Natural killer cell (primary cell): ENCODE measurements at regions not wholly inside any gene's neighbourhood (a gene's known extent, or its start where the extent isn't known, plus 50 kb on each side); places are given as distances from the start of the nearest gene placed in this dataset.

Experiments
- ATAC-seq, 3 donors: fragments of 150-1000 bp in 2 of 3; fragments of 200-7000 bp in 1 of 3; cut with Tn5 transposase; 1 replicate in 1 of 3; 2 replicates in 2 of 3; pipeline ENCODE4 v1.10.0; 2021; ENCODE audit warnings: mild to moderate bottlenecking in 2 of 3, moderate library complexity in 2 of 3
- DNase-seq, 2 donors: peaks; one replicate each; pipeline versions ENCODE4 v3.0.0 to v3.0.0-alpha.2; 2013 to 2021; ENCODE audit warnings: mixed read lengths in 1 of 2
- H3K27ac ChIP-seq: one replicate; pipeline ENCODE4 v1.5.1; 2013; ENCODE audit warnings: mild to moderate bottlenecking, low read length
- H3K27me3 ChIP-seq: one replicate; pipeline ENCODE4 v1.6.1; 2013; ENCODE audit warnings: low read length; ENCODE audit not compliant: control insufficient read depth, insufficient read depth
- H3K36me3 ChIP-seq: one replicate; pipeline ENCODE4 v1.6.1; 2013; ENCODE audit warnings: low read length; ENCODE audit not compliant: control insufficient read depth, insufficient read depth
- H3K4me1 ChIP-seq: one replicate; pipeline ENCODE4 v1.6.1; 2013; ENCODE audit warnings: low read length; ENCODE audit not compliant: control insufficient read depth, insufficient read depth
- H3K4me3 ChIP-seq: one replicate; pipeline ENCODE4 v1.5.1; 2013; ENCODE audit warnings: low read length
- H3K9me3 ChIP-seq: one replicate; pipeline ENCODE4 v1.6.1; 2013; ENCODE audit warnings: low read length; ENCODE audit not compliant: control insufficient read depth, insufficient read depth
- H3K27ac Mint-ChIP-seq, 2 donors: one replicate each; pipeline ENCODE4 v1.8.0; 2022; ENCODE audit warnings: mild to moderate bottlenecking in 2 of 2, mixed read lengths in 2 of 2, moderate library complexity in 1 of 2
- H3K27me3 Mint-ChIP-seq, 2 donors: one replicate each; pipeline ENCODE4 v1.8.0; 2022; ENCODE audit warnings: low read depth in 2 of 2, mixed read lengths in 2 of 2
- H3K36me3 Mint-ChIP-seq: one replicate; pipeline ENCODE4 v1.8.0; 2022; ENCODE audit warnings: mixed read lengths
- H3K4me1 Mint-ChIP-seq, 2 donors: one replicate each; pipeline ENCODE4 v1.8.0; 2022; ENCODE audit warnings: mixed read lengths in 2 of 2
- H3K4me3 Mint-ChIP-seq: one replicate; pipeline ENCODE4 v1.8.0; 2022; ENCODE audit warnings: mild to moderate bottlenecking, moderate library complexity, mixed read lengths
- H3K9me3 Mint-ChIP-seq, 2 donors: one replicate each; pipeline ENCODE4 v1.8.0; 2022; ENCODE audit warnings: mixed read lengths in 2 of 2
- WGBS: methylation state at CpG from one replicate; pipeline ENCODE4 v1.1.7; 2013; ENCODE audit warnings: missing lambda C conversion rate; ENCODE audit not compliant: insufficient coverage; 5-methylcytosine and 5-hydroxymethylcytosine counted together
- intact Hi-C: fragments of 100-400 bp; cut with micrococcal nuclease; formaldehyde crosslinking; loops from one replicate; pipeline ENCODE4 v1.14.2; 2022
- TF ChIP-seq, protein P1 (sequence below): fragments of 200-600 bp; IDR thresholded peaks from one replicate; pipeline ENCODE4 v1.8.0; 2022; ENCODE audit warnings: antibody characterized with exemption

- Mint-ChIP-seq H3K4me1 (no peaks in the 10 kb centered on the region), H3K27ac (no peak overlapping the region), H3K9me3 (no peaks in the 10 kb centered on the region), H3K36me3 (no peaks in the 10 kb centered on the region), H3K27me3 (peaks cover 0 to 2% of the 10 kb centered on the region in 2 donors), H3K4me3 (no peak overlapping the region)
- Histone ChIP-seq H3K4me3 (no peak overlapping the region), H3K9me3 (peaks cover 7% of the 10 kb centered on the region), H3K27ac (no peak overlapping the region), H3K36me3 (no peaks in the 10 kb centered on the region), H3K27me3 (no peaks in the 10 kb centered on the region), H3K4me1 (no peaks in the 10 kb centered on the region)
- intact Hi-C loops = no loop called here
- ATAC-seq (no peak), DNase-seq (no peak)
- no CpG with 5 or more reads among the region's 1 CpG for WGBS
- TF ChIP-seq, protein P1, sequence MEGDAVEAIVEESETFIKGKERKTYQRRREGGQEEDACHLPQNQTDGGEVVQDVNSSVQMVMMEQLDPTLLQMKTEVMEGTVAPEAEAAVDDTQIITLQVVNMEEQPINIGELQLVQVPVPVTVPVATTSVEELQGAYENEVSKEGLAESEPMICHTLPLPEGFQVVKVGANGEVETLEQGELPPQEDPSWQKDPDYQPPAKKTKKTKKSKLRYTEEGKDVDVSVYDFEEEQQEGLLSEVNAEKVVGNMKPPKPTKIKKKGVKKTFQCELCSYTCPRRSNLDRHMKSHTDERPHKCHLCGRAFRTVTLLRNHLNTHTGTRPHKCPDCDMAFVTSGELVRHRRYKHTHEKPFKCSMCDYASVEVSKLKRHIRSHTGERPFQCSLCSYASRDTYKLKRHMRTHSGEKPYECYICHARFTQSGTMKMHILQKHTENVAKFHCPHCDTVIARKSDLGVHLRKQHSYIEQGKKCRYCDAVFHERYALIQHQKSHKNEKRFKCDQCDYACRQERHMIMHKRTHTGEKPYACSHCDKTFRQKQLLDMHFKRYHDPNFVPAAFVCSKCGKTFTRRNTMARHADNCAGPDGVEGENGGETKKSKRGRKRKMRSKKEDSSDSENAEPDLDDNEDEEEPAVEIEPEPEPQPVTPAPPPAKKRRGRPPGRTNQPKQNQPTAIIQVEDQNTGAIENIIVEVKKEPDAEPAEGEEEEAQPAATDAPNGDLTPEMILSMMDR = no peak
Measured at GRCh38 chr1:198014355-198014754, 97.2 kb downstream of the LHX9 start.

GRCh38 chr1:198015309-198015708 is 98.1 kb downstream of the LHX9 start:
- H3K36me3 ChIP-seq = no peaks in the 10 kb centered on the region
- Mint-ChIP-seq H3K27me3 (peaks cover 0 to 7% of the 10 kb centered on the region in 2 donors), H3K36me3 (no peaks in the 10 kb centered on the region), H3K9me3 (no peaks in the 10 kb centered on the region), H3K4me1 (no peaks in the 10 kb centered on the region), H3K4me3 (no peak overlapping the region), H3K27ac (no peak overlapping the region)
- no peak overlapping the region for H3K4me3 ChIP-seq
- no peaks in the 10 kb centered on the region for H3K4me1 ChIP-seq
- no peak overlapping the region for H3K27ac ChIP-seq
- no peaks in the 10 kb centered on the region for H3K27me3 ChIP-seq
- ATAC-seq (no peak), DNase-seq (no peak)
- TF ChIP-seq, protein P1 = no peak
- intact Hi-C loops = no loop called here
- peaks cover under 1% of the 10 kb centered on the region for H3K9me3 ChIP-seq

GRCh38 chr1:198018529-198018928 is 101.4 kb downstream of the LHX9 start:
- H3K4me1 ChIP-seq = no peaks in the 10 kb centered on the region
- H3K27ac ChIP-seq = no peak overlapping the region
- Mint-ChIP-seq H3K4me1 (no peaks in the 10 kb centered on the region), H3K9me3 (no peaks in the 10 kb centered on the region), H3K4me3 (no peak overlapping the region), H3K36me3 (no peaks in the 10 kb centered on the region), H3K27me3 (peaks cover 0 to 8% of the 10 kb centered on the region in 2 donors), H3K27ac (no peak overlapping the region)
- no peaks in the 10 kb centered on the region for H3K36me3 ChIP-seq
- no peak overlapping the region for H3K4me3 ChIP-seq
- H3K27me3 ChIP-seq = no peaks in the 10 kb centered on the region
- TF ChIP-seq, protein P1 = no peak
- intact Hi-C loops = no loop called here
- H3K9me3 ChIP-seq = no peaks in the 10 kb centered on the region
- 64% methylated on average over 1 of the region's 1 CpG for WGBS
- DNase-seq (no peak), ATAC-seq (no peak)

DNA sequence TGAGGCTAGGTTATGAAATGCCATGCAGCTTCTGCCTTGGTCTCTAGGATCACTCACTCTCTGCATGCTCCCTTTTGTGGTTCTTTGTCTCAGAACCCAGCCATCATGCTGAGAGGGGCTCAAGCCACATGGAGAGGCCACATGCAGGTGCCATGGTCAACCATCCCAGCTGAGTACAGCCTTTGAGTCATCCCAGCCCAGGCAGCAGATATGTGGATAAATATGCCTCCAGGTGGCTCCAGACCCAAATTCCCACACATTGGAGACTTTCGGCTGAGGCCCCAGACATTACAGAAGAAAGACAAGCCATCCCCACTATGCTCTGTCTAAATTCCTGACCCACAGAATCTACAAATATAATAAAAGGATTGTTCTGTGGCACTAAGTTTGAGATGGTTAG is 102.0 kb downstream of the LHX9 start:
- no peak overlapping the region for H3K4me3 Mint-ChIP-seq
- intact Hi-C loops = no loop called here
- peaks cover 0 to 8% of the 10 kb centered on the region in 2 donors for H3K27me3 Mint-ChIP-seq
- TF ChIP-seq, protein P1 = no peak
- Histone ChIP-seq H3K4me1 (no peaks in the 10 kb centered on the region), H3K9me3 (no peaks in the 10 kb centered on the region), H3K27ac (no peak overlapping the region), H3K36me3 (no peaks in the 10 kb centered on the region), H3K4me3 (no peak overlapping the region), H3K27me3 (no peaks in the 10 kb centered on the region)
- no peaks in the 10 kb centered on the region for H3K36me3 Mint-ChIP-seq
- no CpG with 5 or more reads among the region's 1 CpG for WGBS
- no peak overlapping the region for H3K27ac Mint-ChIP-seq
- H3K4me1 Mint-ChIP-seq = no peaks in the 10 kb centered on the region
- H3K9me3 Mint-ChIP-seq = no peaks in the 10 kb centered on the region
- DNase-seq = no peak
- no peak for ATAC-seq
